ENCODE measurements at regions not wholly inside any gene's neighbourhood (a gene's known extent, or its start where the extent isn't known, plus 50 kb on each side); places are given as distances from the start of the nearest gene placed in this dataset.
A peak's percentile ranks its signal among the peaks of the same experiment; 100 is the strongest.

- peak; percentile 55 for DNase-seq
Observed at GRCh38 chr14:37901978-37902377, 305.7 kb upstream of the SSTR1 start.

GRCh38 chr14:37903343-37904191, 304.1 kb upstream of the SSTR1 start:
- peak; percentile 88 for DNase-seq

- no peak for DNase-seq
Observed at GRCh38 chr14:37924622-37925021, 283.1 kb upstream of the SSTR1 start.

DNA sequence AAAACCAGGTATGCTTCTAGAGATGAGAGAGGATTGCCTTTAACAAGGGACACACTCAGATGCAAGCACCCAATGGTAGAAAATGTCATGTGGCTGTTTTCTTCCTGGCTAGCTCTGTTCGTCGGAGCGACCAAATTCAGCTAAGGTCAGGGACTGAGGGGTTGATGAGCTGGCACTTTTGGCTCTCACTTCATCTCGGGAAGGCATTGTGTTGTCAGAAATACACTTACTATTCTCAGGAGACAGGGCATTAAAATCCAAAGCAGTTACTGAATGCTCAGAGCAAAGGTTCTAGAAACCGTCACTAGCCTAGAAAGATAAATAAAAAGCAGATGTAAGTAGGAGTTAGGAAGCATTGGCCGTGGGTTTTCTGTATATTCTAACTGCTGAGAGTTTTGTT, 275.7 kb upstream of the SSTR1 start:
- DNase-seq: peak; percentile 36

- DNase-seq: no peak
Observed at GRCh38 chr14:37932481-37932880, 275.2 kb upstream of the SSTR1 start.

DNA sequence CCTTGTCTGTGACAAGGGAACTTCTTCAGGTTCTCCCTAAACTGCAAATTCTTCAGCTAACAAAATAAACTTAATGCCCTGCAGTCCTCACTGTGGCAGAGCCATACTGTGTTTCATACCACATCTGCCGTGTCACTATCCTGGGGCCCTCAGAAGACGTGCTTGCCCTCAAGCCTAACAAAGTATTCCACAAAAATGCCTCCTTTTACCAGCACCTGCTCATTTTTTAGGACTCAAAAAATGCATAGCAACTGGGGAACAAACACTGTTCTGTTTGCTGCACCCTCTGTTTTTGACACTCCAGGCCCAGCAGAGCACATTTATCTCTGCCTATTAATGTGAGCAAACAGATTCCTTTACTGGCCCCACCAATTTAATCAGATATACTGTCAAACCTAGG, 270.7 kb upstream of the SSTR1 start:
- no peak for DNase-seq

GRCh38 chr14:37939442-37940028, 268.2 kb upstream of the SSTR1 start:
- DNase-seq: no peak

DNA sequence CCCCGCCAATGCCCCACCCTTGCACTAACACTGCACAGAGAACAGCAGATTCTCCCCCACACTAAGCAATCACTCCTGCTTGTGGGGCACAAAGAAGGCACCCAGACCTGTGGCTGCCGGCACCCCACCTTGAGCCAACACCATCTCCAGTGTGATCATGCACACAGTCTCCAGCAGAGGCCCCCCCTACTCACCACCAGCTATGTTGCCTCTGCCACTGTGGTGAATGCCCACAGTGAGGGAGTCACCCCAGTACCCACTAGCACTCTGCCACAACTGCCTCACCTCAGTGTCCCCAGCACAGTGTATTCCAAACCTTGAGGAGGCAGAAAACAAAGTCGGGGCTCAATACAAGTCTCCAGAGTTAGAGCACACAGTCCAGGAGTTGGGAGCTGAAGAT, 261.7 kb upstream of the SSTR1 start:
- no peak for DNase-seq

DNA sequence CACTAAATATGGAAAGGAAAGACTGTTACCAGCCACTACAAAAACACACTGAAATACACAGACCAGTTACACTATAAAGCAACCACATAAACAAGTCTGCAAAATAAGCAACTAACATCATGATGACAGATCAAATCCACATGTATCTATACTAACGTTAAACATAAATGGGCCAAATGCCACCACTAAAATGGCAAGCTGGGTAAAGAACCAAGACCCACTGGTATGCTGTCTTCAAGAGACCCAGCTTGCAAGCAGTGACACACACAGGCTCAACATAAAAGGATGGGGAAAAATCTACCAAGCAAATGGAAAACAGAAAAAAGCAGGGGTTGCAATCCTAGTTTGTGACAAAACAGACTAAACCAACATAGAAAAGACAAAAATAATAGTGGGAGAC, 260.9 kb upstream of the SSTR1 start:
- DNase-seq: no peak

DNA sequence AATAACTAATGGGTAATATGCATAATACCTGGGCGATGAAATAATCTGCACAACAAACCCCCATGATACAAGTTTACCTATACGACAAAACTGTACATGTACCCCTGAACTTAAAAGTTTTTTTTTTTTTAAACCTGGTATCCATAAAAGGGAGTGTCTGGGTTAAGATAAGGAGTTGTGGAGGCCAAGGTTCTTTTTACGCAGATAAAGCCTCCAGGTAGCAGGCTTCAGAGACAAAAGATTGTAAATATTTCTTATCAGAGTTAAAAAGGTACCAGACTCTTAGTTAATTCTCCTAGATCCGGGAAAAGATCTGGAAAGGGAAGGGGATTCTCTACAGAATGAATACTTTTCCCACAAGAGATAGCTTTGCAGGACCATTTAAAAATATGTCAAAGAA, 259.4 kb upstream of the SSTR1 start:
- DNase-seq: no peak

GRCh38 chr14:37968664-37969240, 239.0 kb upstream of the SSTR1 start:
- DNase-seq: no peak

GRCh38 chr14:37969511-37969979, 238.2 kb upstream of the SSTR1 start:
- no peak for DNase-seq

- no peak for DNase-seq
Observed at GRCh38 chr14:37970696-37971095, 237.0 kb upstream of the SSTR1 start.

DNA sequence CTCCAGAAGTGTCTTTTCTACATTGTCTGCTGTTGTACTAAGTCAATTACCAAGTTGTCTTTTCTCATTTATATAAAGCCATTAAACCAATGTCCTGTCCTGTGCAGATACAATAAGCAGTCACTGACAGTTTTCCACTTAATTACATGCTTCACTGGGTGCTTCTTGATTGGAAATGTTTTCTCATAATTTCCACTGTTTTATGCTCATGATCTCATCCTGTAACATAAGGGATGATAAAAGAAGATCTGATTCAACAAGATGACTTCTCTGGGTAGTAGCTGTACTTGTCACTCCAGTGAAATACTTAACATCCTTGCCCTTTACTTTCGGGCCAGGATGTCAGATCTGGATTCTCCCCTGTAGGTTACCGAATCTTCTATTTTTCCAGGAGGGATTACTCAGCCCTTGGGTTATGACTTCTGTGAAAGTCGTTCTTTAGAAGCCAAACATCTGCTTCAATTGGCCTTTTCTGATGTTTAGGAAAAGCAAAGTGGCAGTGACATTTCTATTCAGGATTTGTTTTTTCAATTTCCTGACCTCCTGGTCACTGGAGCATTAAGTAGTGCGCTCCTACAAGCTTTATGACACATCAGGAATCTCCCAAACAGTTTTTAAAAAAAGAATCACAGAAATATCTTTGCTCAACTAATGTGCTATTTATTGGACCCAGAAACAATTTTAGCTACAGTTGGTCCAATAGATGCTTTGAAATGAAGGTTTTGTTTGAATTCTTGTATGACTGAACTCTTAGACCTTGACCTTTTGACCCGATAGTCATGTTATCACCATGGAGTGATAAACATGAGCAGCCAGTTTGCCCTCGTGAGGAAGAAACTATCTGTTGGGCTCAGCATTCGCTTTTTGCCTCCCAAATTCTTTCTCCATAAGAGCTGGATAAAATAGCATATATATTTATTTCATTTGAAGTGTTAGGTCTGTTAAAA, 234.5 kb upstream of the SSTR1 start:
- peak; percentile 80 for DNase-seq

DNA sequence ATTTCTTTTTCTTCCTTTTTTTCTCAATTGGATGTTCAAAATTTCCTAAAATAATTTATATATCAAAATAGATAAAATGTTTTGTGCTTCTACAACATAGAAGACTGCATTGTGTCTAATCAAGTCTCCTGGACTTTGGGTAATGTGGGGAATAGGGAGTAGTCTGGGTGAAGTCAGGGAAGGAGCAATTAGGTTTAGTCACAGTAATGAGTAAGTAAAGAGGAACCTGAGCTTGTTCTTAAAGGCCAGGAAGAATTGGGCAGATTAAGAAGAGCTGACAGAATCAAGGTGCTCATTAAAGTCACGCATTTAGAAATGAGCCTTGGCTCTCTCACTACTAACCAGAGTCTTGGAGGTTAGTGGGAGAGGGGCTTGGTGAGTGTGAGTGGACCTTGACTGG, 233.3 kb upstream of the SSTR1 start:
- DNase-seq: no peak

- no peak for DNase-seq
Observed at GRCh38 chr14:37977481-37977880, 230.2 kb upstream of the SSTR1 start.

- peak; percentile 70 for DNase-seq
Observed at GRCh38 chr14:37985826-37986470, 221.8 kb upstream of the SSTR1 start.

- no peak for DNase-seq
Observed at GRCh38 chr14:37988472-37988871, 219.2 kb upstream of the SSTR1 start.

DNA sequence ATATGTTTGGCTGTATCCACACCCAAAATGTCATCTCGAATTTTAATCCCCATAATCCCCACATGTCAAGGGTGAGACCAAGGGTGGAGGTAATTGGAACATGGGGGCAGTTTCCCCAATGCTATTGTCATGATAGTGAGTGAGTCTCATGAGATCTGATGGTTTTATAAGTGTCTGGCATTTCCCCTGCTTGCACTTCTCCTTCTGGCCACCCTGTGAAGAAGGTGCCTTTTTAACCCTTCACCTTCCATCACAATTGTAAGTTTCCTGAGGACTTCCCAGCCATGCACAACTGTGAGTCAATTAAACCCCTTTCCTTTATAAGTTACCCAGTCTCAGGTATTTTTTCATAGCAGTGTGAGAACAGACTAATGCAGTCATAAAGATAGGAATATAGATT, 216.7 kb upstream of the SSTR1 start:
- no peak for DNase-seq

DNA sequence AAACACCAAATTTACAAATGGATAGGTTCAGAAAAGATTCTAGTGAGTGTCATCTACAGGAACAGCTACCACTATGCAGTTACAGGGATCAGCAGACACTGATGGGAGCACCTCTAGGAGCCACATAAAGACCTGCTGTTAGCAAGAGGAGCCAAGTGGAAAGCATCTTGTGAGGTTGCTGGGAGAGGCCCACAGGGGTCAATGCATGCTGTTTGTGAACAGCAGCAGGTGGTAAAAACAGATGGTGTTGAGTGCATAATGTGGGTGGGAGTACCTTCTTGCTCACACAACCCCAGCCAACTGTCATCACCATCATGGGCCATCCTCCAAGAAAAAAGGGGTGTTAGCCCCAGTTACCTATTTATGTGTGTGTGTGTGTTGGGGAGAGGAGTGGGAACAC, 215.2 kb upstream of the SSTR1 start:
- no peak for DNase-seq

GRCh38 chr14:37994846-37995372, 212.8 kb upstream of the SSTR1 start:
- no peak for DNase-seq

GRCh38 chr14:37997017-37997416, 210.7 kb upstream of the SSTR1 start:
- no peak for DNase-seq

Measured in eye (tissue), 1 donor.